ENCODE measurements at regions not wholly inside any gene's neighbourhood (a gene's known extent, or its start where the extent isn't known, plus 50 kb on each side); places are given as distances from the start of the nearest gene placed in this dataset.
"Not testable (repeated sequence)": the region's sequence is repeated elsewhere in the genome, so short reads cannot be mapped to it uniquely, and the experiment has no call there.

- DNase-seq (no peak), ATAC-seq (no peak)
- intact Hi-C loops (cut with DNase I, micrococcal nuclease), result no loop called here
These were observed 302.5 kb downstream of the BMPER start for GRCh38 chr7:34207810-34208209.

- ATAC-seq, result no peak
- intact Hi-C loops (cut with DNase I, micrococcal nuclease), result no loop called here
- no peak for DNase-seq
These were observed 303.7 kb downstream of the BMPER start for GRCh38 chr7:34208878-34209621.

- ATAC-seq (peak; percentile 88), DNase-seq (no peak)
- intact Hi-C loops (cut with DNase I, micrococcal nuclease), result no loop called here
These were observed 305.7 kb downstream of the BMPER start for GRCh38 chr7:34211018-34211417.

- intact Hi-C loops (cut with DNase I, micrococcal nuclease), result no loop called here
- DNase-seq (no peak), ATAC-seq (peak; percentile 93)
These were observed 312.6 kb downstream of the BMPER start for GRCh38 chr7:34217972-34218371.

GRCh38 chr7:34219153-34219718 lies 313.9 kb downstream of the BMPER start:
- ATAC-seq (no peak), DNase-seq (no peak)
- intact Hi-C loops (cut with DNase I, micrococcal nuclease), result no loop called here

- intact Hi-C loops (cut with DNase I, micrococcal nuclease), result no loop called here
- DNase-seq, result no peak
- ATAC-seq, result no peak
These were observed 315.3 kb downstream of the BMPER start for GRCh38 chr7:34220506-34221185.

GRCh38 chr7:34222316-34222715 lies 317.0 kb downstream of the BMPER start:
- intact Hi-C loops (cut with DNase I, micrococcal nuclease), result no loop called here
- ATAC-seq, result no peak

GRCh38 chr7:34222722-34223121 lies 317.4 kb downstream of the BMPER start:
- no peak for DNase-seq
- intact Hi-C loops (cut with DNase I, micrococcal nuclease), result no loop called here
- no peak for ATAC-seq

More at GRCh38 chr7:34222316-34222715, 317.0 kb downstream of the BMPER start:
- DNase-seq, result no peak

GRCh38 chr7:34224281-34224680 lies 318.9 kb downstream of the BMPER start:
- ATAC-seq (no peak), DNase-seq (no peak)
- intact Hi-C loops (cut with DNase I, micrococcal nuclease), result no loop called here

- ATAC-seq (no peak), DNase-seq (no peak)
- intact Hi-C loops (cut with DNase I, micrococcal nuclease), result no loop called here
These were observed 319.9 kb downstream of the BMPER start for GRCh38 chr7:34225193-34225592.

- ATAC-seq, result no peak
- intact Hi-C loops (cut with DNase I, micrococcal nuclease), result no loop called here
- no peak for DNase-seq
These were observed 322.2 kb downstream of the BMPER start for GRCh38 chr7:34227525-34227924.

GRCh38 chr7:34235101-34235500 lies 329.8 kb downstream of the BMPER start:
- intact Hi-C loops (cut with DNase I, micrococcal nuclease); ATAC-seq; DNase-seq: not testable (repeated sequence)

- no peak for DNase-seq
- ATAC-seq, result no peak
- intact Hi-C loops (cut with DNase I, micrococcal nuclease), result no loop called here
These were observed 330.7 kb downstream of the BMPER start for GRCh38 chr7:34236057-34236456.

GRCh38 chr7:34236839-34237492 lies 331.6 kb downstream of the BMPER start:
- DNase-seq, result no peak
- intact Hi-C loops (cut with DNase I, micrococcal nuclease), result no loop called here
- peak; percentile 67 for ATAC-seq

GRCh38 chr7:34237493-34237849 lies 332.1 kb downstream of the BMPER start:
- DNase-seq, result no peak
- ATAC-seq, result peak; percentile 98
- intact Hi-C loops (cut with DNase I, micrococcal nuclease), result no loop called here

- intact Hi-C loops (cut with DNase I, micrococcal nuclease), result no loop called here
- DNase-seq, result no peak
- no peak for ATAC-seq
These were observed 335.1 kb downstream of the BMPER start for GRCh38 chr7:34240417-34240816.

GRCh38 chr7:34242391-34242790 lies 337.1 kb downstream of the BMPER start:
- ATAC-seq (no peak), DNase-seq (no peak)
- intact Hi-C loops (cut with DNase I, micrococcal nuclease), result no loop called here

GRCh38 chr7:34245246-34245645 lies 339.9 kb downstream of the BMPER start:
- intact Hi-C loops (cut with DNase I, micrococcal nuclease), result no loop called here
- DNase-seq (no peak), ATAC-seq (no peak)

GRCh38 chr7:34247468-34247867 lies 342.1 kb downstream of the BMPER start:
- intact Hi-C loops (cut with DNase I, micrococcal nuclease), result no loop called here
- DNase-seq (no peak), ATAC-seq (no peak)

GRCh38 chr7:34249192-34249591 lies 343.9 kb downstream of the BMPER start:
- DNase-seq, result no peak
- ATAC-seq, result no peak
- intact Hi-C loops (cut with DNase I, micrococcal nuclease), result no loop called here

All from left colon (tissue), 2 donors.